BE2C (cell line): ENCODE measurements at regions not wholly inside any gene's neighbourhood (a gene's known extent, or its start where the extent isn't known, plus 50 kb on each side); places are given as distances from the start of the nearest gene placed in this dataset.

Experiments
- DNase-seq: peaks from one replicate; pipeline ENCODE4 v3.0.0-alpha.2; 2020
- H3K27me3 ChIP-seq: fragments of 250-450 bp; sonication (Bioruptor Pico); 2 replicates; pipeline ENCODE4 v1.5.1; 2020; ENCODE audit warnings: mild to moderate bottlenecking
- H3K36me3 ChIP-seq: fragments of 250-450 bp; sonication (Bioruptor Pico); 2 replicates; pipeline ENCODE4 v1.5.1; 2020; ENCODE audit warnings: mild to moderate bottlenecking
- H3K4me1 ChIP-seq: fragments of 250-450 bp; sonication (Bioruptor Pico); 2 replicates; pipeline ENCODE4 v1.5.1; 2020
- H3K4me3 ChIP-seq: 2 replicates; pipeline ENCODE4 v1.5.1; 2011; ENCODE audit warnings: low read depth, low read length
- H3K9me3 ChIP-seq: fragments of 250-450 bp; sonication (Bioruptor Pico); 2 replicates; pipeline ENCODE4 v1.5.1; 2020
- CTCF ChIP-seq: IDR thresholded peaks from 2 replicates; pipeline ENCODE4 v1.5.1; 2012; ENCODE audit warnings: mild to moderate bottlenecking, low read depth, low read length

- Histone ChIP-seq H3K4me3 (no peak overlapping the region), H3K36me3 (no peaks in the 10 kb centered on the region), H3K27me3 (no peaks in the 10 kb centered on the region), H3K9me3 (no peaks in the 10 kb centered on the region), H3K4me1 (no peaks in the 10 kb centered on the region)
- TF ChIP-seq CTCF: no peak
- DNase-seq: no peak
These were observed 217.5 kb upstream of the CNTNAP4 start for GRCh38 chr16:76059701-76060100.

DNA sequence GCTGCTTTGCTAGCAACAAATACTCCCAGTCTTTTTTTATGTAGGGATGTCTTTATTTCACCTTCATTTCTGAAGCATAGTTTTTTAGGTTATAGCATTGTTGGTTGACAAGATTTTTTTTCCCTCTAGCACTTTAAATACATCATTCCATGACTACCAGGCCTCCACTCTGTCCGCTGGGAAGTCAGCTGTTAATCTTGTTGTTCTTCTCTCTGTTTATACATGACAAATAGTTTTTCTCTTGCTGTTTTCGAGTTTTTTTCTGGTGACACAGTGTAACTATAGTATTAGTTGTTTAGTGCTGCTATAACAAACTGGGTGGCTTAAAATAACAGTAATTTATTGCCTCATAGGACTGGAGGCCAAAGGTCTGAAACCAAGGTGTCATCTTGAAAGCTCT lies 205.5 kb upstream of the CNTNAP4 start:
- Histone ChIP-seq H3K36me3 (no peaks in the 10 kb centered on the region), H3K27me3 (no peaks in the 10 kb centered on the region), H3K9me3 (no peaks in the 10 kb centered on the region), H3K4me3 (no peak overlapping the region), H3K4me1 (no peaks in the 10 kb centered on the region)
- no peak for DNase-seq
- no peak for TF ChIP-seq CTCF

DNA sequence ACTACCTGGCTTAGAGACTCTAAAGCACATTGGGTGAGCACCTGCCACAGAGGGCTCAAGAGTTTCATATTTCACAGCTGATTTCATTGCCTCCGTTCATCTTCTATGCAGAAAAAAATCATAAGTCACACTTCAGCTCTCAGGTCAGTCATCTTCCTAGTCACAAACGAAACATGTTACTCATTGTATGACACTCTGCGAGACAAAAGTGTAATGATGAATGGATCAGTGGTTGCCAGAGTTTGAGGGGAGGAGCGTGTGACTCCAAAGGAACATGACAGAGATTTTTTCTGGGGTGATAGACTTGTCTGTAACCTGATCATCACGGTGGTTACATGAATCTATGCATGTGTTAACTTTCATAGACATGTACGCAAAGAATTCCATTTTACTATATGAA lies 195.2 kb upstream of the CNTNAP4 start:
- no peaks in the 10 kb centered on the region for H3K4me1 ChIP-seq
- H3K36me3 ChIP-seq: no peaks in the 10 kb centered on the region
- no peaks in the 10 kb centered on the region for H3K27me3 ChIP-seq
- H3K4me3 ChIP-seq: no peak overlapping the region
- no peak for TF ChIP-seq CTCF
- H3K9me3 ChIP-seq: no peaks in the 10 kb centered on the region
- DNase-seq: no peak

- Histone ChIP-seq H3K4me1 (no peaks in the 10 kb centered on the region), H3K4me3 (no peak overlapping the region), H3K27me3 (no peaks in the 10 kb centered on the region), H3K36me3 (no peaks in the 10 kb centered on the region), H3K9me3 (no peaks in the 10 kb centered on the region)
- DNase-seq: no peak
- TF ChIP-seq CTCF: no peak
These were observed 170.6 kb upstream of the CNTNAP4 start for GRCh38 chr16:76106647-76107046.

GRCh38 chr16:76108460-76108859 lies 168.7 kb upstream of the CNTNAP4 start:
- Histone ChIP-seq H3K27me3 (no peaks in the 10 kb centered on the region), H3K9me3 (no peaks in the 10 kb centered on the region), H3K36me3 (no peaks in the 10 kb centered on the region), H3K4me3 (no peak overlapping the region), H3K4me1 (no peaks in the 10 kb centered on the region)
- no peak for DNase-seq
- no peak for TF ChIP-seq CTCF

GRCh38 chr16:76114681-76115080 lies 162.5 kb upstream of the CNTNAP4 start:
- H3K9me3 ChIP-seq: no peaks in the 10 kb centered on the region
- no peaks in the 10 kb centered on the region for H3K36me3 ChIP-seq
- DNase-seq: no peak
- no peak for TF ChIP-seq CTCF
- H3K4me3 ChIP-seq: no peak overlapping the region
- no peaks in the 10 kb centered on the region for H3K4me1 ChIP-seq
- no peaks in the 10 kb centered on the region for H3K27me3 ChIP-seq
